Caco-2 (cell line): ENCODE measurements at regions not wholly inside any gene's neighbourhood (a gene's known extent, or its start where the extent isn't known, plus 50 kb on each side); places are given as distances from the start of the nearest gene placed in this dataset.

Experiments
- BruUV-seq: library from RNA; stranded (reverse); fragments of 400-500 nt; replicated peaks from 2 replicates; lab custom pipeline; 2021; lab: Mats Ljungman, UMichigan
- CTCF ChIA-PET: fragments of 300-600 bp; sonication (Branson Sonifier 250); formaldehyde crosslinking; loops from one replicate; lab custom pipeline; 2022; ENCODE audit warnings: antibody characterized with exemption; lab: Charles Lee
- POLR2A ChIA-PET: fragments of 300-600 bp; sonication (Branson Sonifier 250); formaldehyde crosslinking; loops from one replicate; lab custom pipeline; 2022; ENCODE audit warnings: antibody characterized with exemption; lab: Charles Lee
- DNase-seq, 2 experiments: peaks; one replicate each; pipeline versions ENCODE4 v3.0.0 to v3.0.0-alpha.2; 2020 to 2022
- H3K27me3 ChIP-seq: replicated peaks from 2 replicates; pipeline ENCODE4 v1.6.0; 2011; ENCODE audit warnings: low read length; ENCODE audit not compliant: control insufficient read depth, insufficient read depth
- H3K36me3 ChIP-seq: 2 replicates; pipeline ENCODE4 v1.5.1; 2011; ENCODE audit warnings: low read length; ENCODE audit not compliant: control insufficient read depth, insufficient read depth
- H3K4me1 ChIP-seq: fragments of 250-450 bp; sonication (Bioruptor Pico); 2 replicates; pipeline ENCODE4 v1.5.1; 2020; ENCODE audit warnings: mild to moderate bottlenecking
- H3K4me3 ChIP-seq: 2 replicates; pipeline ENCODE4 v1.5.1; 2011; ENCODE audit warnings: low read depth, mild to moderate bottlenecking, control low read depth, low read length
- H3K9me3 ChIP-seq: fragments of 250-450 bp; sonication (Bioruptor Pico); 2 replicates; pipeline ENCODE4 v1.5.1; 2020; ENCODE audit warnings: mild to moderate bottlenecking, moderate library complexity
- H3K27ac Mint-ChIP-seq: one replicate; pipeline ENCODE4 v1.8.0; 2022; ENCODE audit warnings: mixed read lengths; ENCODE audit not compliant: unreplicated experiment
- H3K27me3 Mint-ChIP-seq: one replicate; pipeline ENCODE4 v1.8.0; 2022; ENCODE audit warnings: mixed read lengths; ENCODE audit not compliant: insufficient read depth, unreplicated experiment
- H3K36me3 Mint-ChIP-seq: one replicate; pipeline ENCODE4 v1.8.0; 2022; ENCODE audit warnings: mild to moderate bottlenecking, mixed read lengths; ENCODE audit not compliant: insufficient read depth, unreplicated experiment
- H3K4me1 Mint-ChIP-seq: one replicate; pipeline ENCODE4 v1.8.0; 2022; ENCODE audit warnings: low read depth, mixed read lengths; ENCODE audit not compliant: unreplicated experiment
- H3K4me3 Mint-ChIP-seq: one replicate; pipeline ENCODE4 v1.8.0; 2022; ENCODE audit warnings: mild to moderate bottlenecking, moderate library complexity, mixed read lengths; ENCODE audit not compliant: unreplicated experiment
- H3K9me3 Mint-ChIP-seq: one replicate; pipeline ENCODE4 v1.8.0; 2022; ENCODE audit warnings: mixed read lengths; ENCODE audit not compliant: unreplicated experiment
- CTCF ChIP-seq, 2 experiments: fragments of 200-600 bp in 1 of 2; IDR thresholded peaks; 1 replicate in 1 of 2; 2 replicates in 1 of 2; pipeline versions ENCODE4 v1.5.1 to v1.8.0; 2011 to 2022; ENCODE audit warnings: antibody characterized with exemption in 1 of 2, control low read depth in 1 of 2, inconsistent platforms in 1 of 2, low read depth in 1 of 2, low read length in 1 of 2, mild to moderate bottlenecking in 1 of 2, moderate library complexity in 1 of 2; ENCODE audit not compliant: insufficient read depth in 1 of 2, severe bottlenecking in 1 of 2, unreplicated experiment in 1 of 2
- intact Hi-C: fragments of 100-400 bp; cut with micrococcal nuclease; formaldehyde crosslinking; loops from one replicate; pipeline ENCODE4 v1.10.0; 2022; ENCODE audit not compliant: unreplicated experiment

GRCh38 chr5:117748336-117748735 is 1173.7 kb upstream of the SEMA6A start:
- Mint-ChIP-seq H3K4me3 (no peak overlapping the region), H3K27ac (no peak overlapping the region), H3K36me3 (no peaks in the 10 kb centered on the region), H3K27me3 (no peaks in the 10 kb centered on the region), H3K4me1 (no peaks in the 10 kb centered on the region), H3K9me3 (no peaks in the 10 kb centered on the region)
- Histone ChIP-seq H3K36me3 (no peaks in the 10 kb centered on the region), H3K27me3 (no peaks in the 10 kb centered on the region), H3K4me1 (no peaks in the 10 kb centered on the region), H3K4me3 (no peak overlapping the region), H3K9me3 (no peaks in the 10 kb centered on the region)
- POLR2A ChIA-PET = no interaction called here
- intact Hi-C loops = no loop called here
- TF ChIP-seq CTCF (IDR thresholded peaks at IDR 0.05; ENCODE audit: insufficient read depth in 1 of 2, low read depth in 1 of 2, low read length in 1 of 2, severe bottlenecking in 1 of 2, unreplicated experiment in 1 of 2) = no peak
- DNase-seq = no peak
- CTCF ChIA-PET = no interaction called here
- no TSS peak for BruUV-seq

GRCh38 chr5:117743337-117743736 is 1168.7 kb upstream of the SEMA6A start:
- Mint-ChIP-seq H3K4me1 (peaks cover 7% of the 10 kb centered on the region), H3K36me3 (no peaks in the 10 kb centered on the region), H3K9me3 (no peaks in the 10 kb centered on the region), H3K27me3 (no peaks in the 10 kb centered on the region), H3K4me3 (no peak overlapping the region), H3K27ac (no peak overlapping the region)
- Histone ChIP-seq H3K4me1 (peaks cover 6% of the 10 kb centered on the region; the same call in 1 of the 2 replicates), H3K36me3 (no peaks in the 10 kb centered on the region), H3K9me3 (no peaks in the 10 kb centered on the region), H3K4me3 (no peak overlapping the region), H3K27me3 (no peaks in the 10 kb centered on the region)
- no peak for DNase-seq
- POLR2A ChIA-PET = no interaction called here
- CTCF ChIA-PET = no interaction called here
- TF ChIP-seq CTCF (IDR thresholded peaks at IDR 0.05; ENCODE audit: insufficient read depth in 1 of 2, low read depth in 1 of 2, low read length in 1 of 2, severe bottlenecking in 1 of 2, unreplicated experiment in 1 of 2) = no peak
- intact Hi-C loops = no loop called here
- no TSS peak for BruUV-seq

GRCh38 chr5:117741655-117742206 is 1167.1 kb upstream of the SEMA6A start:
- POLR2A ChIA-PET = no interaction called here
- intact Hi-C loops = no loop called here
- Mint-ChIP-seq H3K27me3 (no peaks in the 10 kb centered on the region), H3K27ac (peak overlapping the region; percentile 15), H3K36me3 (no peaks in the 10 kb centered on the region), H3K9me3 (no peaks in the 10 kb centered on the region), H3K4me1 (peaks cover 7% of the 10 kb centered on the region), H3K4me3 (no peak overlapping the region)
- no TSS peak for BruUV-seq
- Histone ChIP-seq H3K36me3 (no peaks in the 10 kb centered on the region), H3K9me3 (no peaks in the 10 kb centered on the region), H3K27me3 (no peaks in the 10 kb centered on the region), H3K4me1 (peaks cover 6% of the 10 kb centered on the region; the same call in 1 of the 2 replicates), H3K4me3 (no peak overlapping the region)
- CTCF ChIA-PET = no interaction called here
- DNase-seq = no peak
- no peak for TF ChIP-seq CTCF (IDR thresholded peaks at IDR 0.05; ENCODE audit: insufficient read depth in 1 of 2, low read depth in 1 of 2, low read length in 1 of 2, severe bottlenecking in 1 of 2, unreplicated experiment in 1 of 2)
